Adrenal gland (tissue), 5 donors: ENCODE measurements at regions not wholly inside any gene's neighbourhood (a gene's known extent, or its start where the extent isn't known, plus 50 kb on each side); places are given as distances from the start of the nearest gene placed in this dataset.

Source experiments
- POLR2A ChIP-seq, 2 donors: fragments of 450-650 bp; IDR thresholded peaks; one replicate each; pipeline ENCODE4 v1.6.1; 2017; ENCODE audit warnings: antibody characterized with exemption in 2 of 2, mild to moderate bottlenecking in 2 of 2, moderate library complexity in 1 of 2
- TF ChIP-seq, protein P1 (sequence below), 6 experiments: fragments of 450-650 bp in 4 of 6; fragments of 200-600 bp in 2 of 6; sonication (generic) in 1 of 6; IDR thresholded peaks; 1 replicate in 5 of 6; 2 replicates in 1 of 6; pipeline versions ENCODE4 v1.5.1 to v1.8.0; 2016 to 2021; ENCODE audit warnings: antibody characterized with exemption in 6 of 6, mild to moderate bottlenecking in 2 of 6, moderate library complexity in 1 of 6
- donor health status: DM: no; HTN: no; CAD: no.

DNA sequence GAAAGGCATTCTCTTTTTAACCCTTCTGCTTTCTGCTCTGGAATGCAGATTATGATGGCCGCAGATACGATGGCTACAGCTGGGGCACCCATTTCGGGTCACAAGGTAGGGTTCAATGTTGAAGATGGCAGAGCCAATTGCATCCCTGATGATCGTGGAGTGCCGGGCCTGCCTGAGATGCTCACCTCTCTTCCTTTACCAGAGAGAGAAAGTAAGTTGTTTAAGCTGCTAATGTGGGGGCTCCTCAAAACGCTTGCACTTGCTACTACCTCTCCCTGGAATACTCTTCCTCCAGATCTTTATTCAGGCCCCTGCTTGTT lies 50.8 kb upstream of the PRDM11 start:
- TF ChIP-seq, protein P1, sequence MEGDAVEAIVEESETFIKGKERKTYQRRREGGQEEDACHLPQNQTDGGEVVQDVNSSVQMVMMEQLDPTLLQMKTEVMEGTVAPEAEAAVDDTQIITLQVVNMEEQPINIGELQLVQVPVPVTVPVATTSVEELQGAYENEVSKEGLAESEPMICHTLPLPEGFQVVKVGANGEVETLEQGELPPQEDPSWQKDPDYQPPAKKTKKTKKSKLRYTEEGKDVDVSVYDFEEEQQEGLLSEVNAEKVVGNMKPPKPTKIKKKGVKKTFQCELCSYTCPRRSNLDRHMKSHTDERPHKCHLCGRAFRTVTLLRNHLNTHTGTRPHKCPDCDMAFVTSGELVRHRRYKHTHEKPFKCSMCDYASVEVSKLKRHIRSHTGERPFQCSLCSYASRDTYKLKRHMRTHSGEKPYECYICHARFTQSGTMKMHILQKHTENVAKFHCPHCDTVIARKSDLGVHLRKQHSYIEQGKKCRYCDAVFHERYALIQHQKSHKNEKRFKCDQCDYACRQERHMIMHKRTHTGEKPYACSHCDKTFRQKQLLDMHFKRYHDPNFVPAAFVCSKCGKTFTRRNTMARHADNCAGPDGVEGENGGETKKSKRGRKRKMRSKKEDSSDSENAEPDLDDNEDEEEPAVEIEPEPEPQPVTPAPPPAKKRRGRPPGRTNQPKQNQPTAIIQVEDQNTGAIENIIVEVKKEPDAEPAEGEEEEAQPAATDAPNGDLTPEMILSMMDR (IDR thresholded peaks at IDR 0.05): no peak
- no peak for TF ChIP-seq POLR2A (IDR thresholded peaks at IDR 0.05)
